Stimulated activated CD8-positive, alpha-beta memory T cell treated with anti-CD3 and anti-CD28 coated beads, Interleukin-2, amount 100 ng/mL, for 48 hours (primary cell): ENCODE measurements at regions not wholly inside any gene's neighbourhood (a gene's known extent, or its start where the extent isn't known, plus 50 kb on each side); places are given as distances from the start of the nearest gene placed in this dataset.

Experiments used
- DNase-seq, 2 donors: peaks; one replicate each; pipeline ENCODE4 v3.0.0-alpha.2; 2020; ENCODE audit warnings: low read depth in 2 of 2

GRCh38 chr9:115209601-115210306 lies 91.8 kb upstream of the TNC start:
- DNase-seq = no peak

- no peak for DNase-seq
Measured at GRCh38 chr9:115210699-115211098, 92.7 kb upstream of the TNC start.

- no peak for DNase-seq
Measured at GRCh38 chr9:115211413-115212124, 93.6 kb upstream of the TNC start.

- DNase-seq = no peak
Measured at GRCh38 chr9:115212125-115212605, 94.2 kb upstream of the TNC start.

GRCh38 chr9:115212832-115213231 lies 94.9 kb upstream of the TNC start:
- DNase-seq = no peak

- DNase-seq = no peak
Measured at GRCh38 chr9:115213818-115214334, 95.9 kb upstream of the TNC start.

GRCh38 chr9:115216873-115217272 lies 98.9 kb upstream of the TNC start:
- DNase-seq = no peak

GRCh38 chr9:115220319-115221005 lies 102.5 kb upstream of the TNC start:
- no peak for DNase-seq

GRCh38 chr9:115223471-115223870 lies 105.5 kb upstream of the TNC start:
- DNase-seq = no peak

GRCh38 chr9:115225459-115226116 lies 107.6 kb upstream of the TNC start:
- DNase-seq = no peak

- no peak for DNase-seq
Measured at GRCh38 chr9:115226152-115226551, 108.2 kb upstream of the TNC start.

- no peak for DNase-seq
Measured at GRCh38 chr9:115229496-115229895, 111.5 kb upstream of the TNC start.

- DNase-seq = no peak
Measured at GRCh38 chr9:115230924-115231515, 113.1 kb upstream of the TNC start.

GRCh38 chr9:115232181-115232774 lies 114.3 kb upstream of the TNC start:
- DNase-seq = no peak

GRCh38 chr9:115234094-115234493 lies 116.1 kb upstream of the TNC start:
- DNase-seq = no peak

- DNase-seq = no peak
Measured at GRCh38 chr9:115235221-115235620, 117.3 kb upstream of the TNC start.

- no peak for DNase-seq
Measured at GRCh38 chr9:115237385-115237998, 119.5 kb upstream of the TNC start.

- no peak for DNase-seq
Measured at GRCh38 chr9:115240676-115241075, 122.7 kb upstream of the TNC start.

GRCh38 chr9:115241641-115242040 lies 123.7 kb upstream of the TNC start:
- DNase-seq = no peak

- DNase-seq = no peak
Measured at GRCh38 chr9:115249488-115249887, 131.5 kb upstream of the TNC start.

- no peak for DNase-seq
Measured at GRCh38 chr9:115250621-115251032, 132.7 kb upstream of the TNC start.
